HG02884 (cell line): ENCODE measurements at regions not wholly inside any gene's neighbourhood (a gene's known extent, or its start where the extent isn't known, plus 50 kb on each side); places are given as distances from the start of the nearest gene placed in this dataset.

Experiments used
- ATAC-seq: cut with Tn5 transposase; IDR thresholded peaks from one replicate; pipeline ENCODE4 v1.9.1; 2021; ENCODE audit warnings: mild to moderate bottlenecking, moderate library complexity; ENCODE audit not compliant: unreplicated experiment

DNA sequence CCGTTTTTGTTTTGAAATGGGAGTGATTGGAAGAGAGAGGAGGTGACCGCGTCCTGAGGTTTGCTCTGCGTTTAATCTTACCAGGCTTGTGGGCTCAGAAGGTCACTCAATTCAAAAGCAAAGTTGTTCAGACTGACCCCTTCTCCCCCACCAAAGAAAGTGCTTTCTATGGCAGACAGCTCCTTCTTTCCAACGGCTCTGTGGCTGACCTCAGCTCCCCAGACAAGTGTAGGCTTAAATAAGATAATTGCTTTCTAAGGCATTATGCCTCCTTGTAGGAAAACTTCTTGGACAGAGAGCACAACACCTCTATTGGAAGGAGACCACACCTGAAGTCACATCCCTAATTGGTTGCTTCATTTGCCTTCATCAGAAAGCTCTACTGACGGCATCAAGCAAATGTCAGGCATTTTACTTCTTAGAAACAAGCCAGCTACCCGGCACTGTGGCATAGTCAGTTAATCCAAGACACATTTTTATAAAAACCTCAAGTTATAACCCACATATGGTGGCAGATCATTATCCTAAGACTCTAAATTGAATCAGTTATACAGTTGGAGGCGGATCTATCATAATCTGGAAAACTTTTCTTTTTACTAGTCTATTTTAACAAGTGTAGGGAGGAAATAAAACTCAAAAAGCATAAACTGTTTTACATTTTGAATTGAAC is 94.9 kb downstream of the TMEM174 start:
- no peak for ATAC-seq

DNA sequence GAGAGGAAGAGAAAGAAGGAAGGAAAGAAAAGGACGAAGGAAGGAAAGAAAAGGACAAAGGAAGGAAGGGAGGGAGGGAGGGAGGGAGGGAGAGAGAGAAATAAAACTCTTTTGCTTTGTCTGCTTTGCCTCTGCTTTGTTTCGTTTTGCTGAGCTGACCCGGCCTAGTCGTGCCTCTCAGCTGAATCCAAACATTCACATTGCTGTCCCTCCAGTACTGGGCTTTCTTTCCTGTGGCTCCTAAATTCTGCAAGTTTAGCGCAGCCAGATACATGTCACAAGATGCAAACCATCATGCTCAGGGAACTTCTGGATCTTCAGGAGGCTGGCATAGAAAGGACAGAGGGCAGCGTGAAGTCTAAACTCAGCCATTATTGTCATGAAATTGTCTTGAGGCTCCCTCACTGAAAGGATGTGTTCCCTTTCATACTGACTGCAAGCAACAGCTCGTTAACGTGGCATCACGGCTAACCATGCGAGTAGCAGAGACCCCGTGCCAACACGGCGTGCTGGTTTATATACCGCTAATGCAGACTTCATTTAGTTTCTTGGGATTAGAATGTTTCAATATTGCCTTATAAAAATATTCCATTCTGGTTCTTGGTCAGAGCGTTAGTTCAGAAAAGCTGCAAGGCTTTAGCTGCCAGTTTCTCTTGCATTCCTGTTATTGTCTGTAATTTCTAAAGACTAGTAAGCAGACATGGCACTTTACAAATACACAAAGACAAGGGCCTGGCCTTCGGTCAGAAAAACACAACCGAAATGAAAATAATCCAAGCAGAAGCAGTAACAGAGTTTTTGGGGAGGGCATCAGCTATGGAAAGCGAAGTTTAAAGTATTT is 94.2 kb downstream of the TMEM174 start:
- ATAC-seq = no peak

DNA sequence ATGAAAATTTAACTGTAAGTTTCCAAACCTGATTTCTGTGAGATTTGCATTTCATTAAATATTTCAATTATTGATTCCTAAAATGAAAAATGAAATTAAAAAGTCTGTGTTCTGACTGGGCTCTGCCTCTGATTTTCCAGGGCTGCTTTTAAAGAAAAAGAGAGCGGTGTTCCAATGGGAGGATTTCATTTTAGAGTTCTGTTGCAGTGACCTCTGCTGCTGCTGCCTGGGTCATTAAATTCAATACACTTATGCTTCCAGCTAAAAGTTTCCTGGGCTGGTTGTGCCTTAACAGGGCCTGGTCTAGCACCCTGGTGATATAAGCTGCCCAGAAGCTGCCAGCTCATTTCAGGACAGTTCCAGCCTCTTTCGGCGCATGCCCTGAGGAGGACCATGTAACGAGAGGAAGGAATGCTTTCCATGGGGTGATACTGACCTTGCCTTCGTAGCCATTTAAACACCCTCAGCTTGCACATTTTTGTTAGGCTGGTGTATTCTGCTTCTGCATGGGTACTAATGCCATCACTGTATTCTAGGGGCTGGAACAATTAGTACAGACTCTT is 93.3 kb downstream of the TMEM174 start:
- no peak for ATAC-seq

DNA sequence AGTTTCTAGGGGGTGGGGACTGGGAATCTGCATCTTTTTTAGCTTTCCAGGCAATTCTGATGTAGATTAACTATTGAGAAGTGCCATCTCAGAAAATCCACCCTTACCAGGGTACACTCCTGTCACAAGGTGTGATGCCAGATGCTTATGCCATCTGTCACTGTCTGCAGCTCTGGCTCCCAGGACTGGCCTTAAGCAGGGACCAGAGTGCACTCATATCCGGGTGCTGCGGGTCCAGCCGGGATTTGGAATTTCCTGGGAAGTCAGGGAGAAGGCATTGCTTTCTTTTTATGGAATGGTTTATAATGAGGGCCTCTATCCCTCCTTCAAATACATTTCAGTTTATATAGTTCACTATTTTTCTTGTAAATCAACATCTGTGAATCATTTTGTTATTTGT is 92.6 kb downstream of the TMEM174 start:
- no peak for ATAC-seq

DNA sequence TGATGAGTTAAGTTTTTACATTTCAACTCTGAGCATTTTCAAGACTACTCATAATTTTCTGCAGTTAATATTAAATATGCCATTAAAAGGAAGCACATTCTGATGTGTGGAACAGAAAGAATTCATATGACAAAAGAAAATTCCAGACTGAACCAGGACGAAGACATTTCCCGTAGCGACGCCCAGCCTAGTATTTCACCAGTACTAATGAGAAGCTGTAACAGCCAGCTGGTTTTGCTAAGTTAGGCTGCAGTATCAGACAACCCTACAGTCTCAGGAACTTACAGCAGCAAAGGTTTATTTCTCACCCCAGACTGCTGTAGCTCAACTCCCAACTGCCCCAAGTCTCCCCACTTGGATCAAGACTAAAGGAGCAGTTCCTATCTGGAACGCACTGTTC is 91.6 kb downstream of the TMEM174 start:
- no peak for ATAC-seq

DNA sequence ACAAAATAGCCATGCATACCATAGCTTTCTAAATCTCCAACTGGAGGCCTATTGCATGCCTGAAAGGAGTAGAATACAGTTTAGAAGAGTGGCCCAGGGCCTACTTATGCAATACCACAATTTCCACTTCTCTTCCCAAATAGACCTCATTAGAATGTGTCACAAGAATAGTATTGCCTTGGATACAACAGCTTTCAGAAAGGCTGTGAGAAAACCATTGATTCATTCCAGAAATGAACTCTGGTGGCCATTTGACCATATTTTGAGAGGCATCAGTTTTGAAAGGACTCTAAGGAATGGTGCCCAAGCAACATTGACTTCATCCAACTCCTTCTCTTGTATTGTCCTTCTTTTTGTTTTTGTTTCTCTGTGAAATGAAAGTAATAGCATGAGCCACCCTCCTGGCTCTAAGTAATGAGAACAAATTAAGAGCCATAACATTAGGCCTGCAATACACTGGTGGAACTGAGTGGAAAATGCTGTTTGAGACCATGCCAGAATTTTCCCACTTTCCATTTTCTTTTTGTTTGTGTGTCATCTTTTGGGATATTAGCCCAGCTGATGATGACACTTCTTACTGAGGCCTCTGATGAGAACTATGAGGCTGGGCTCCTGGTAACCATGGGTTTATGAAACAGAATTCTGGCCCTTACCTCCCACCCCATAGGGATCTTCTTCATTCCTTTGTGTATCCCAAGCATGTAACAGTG is 90.2 kb downstream of the TMEM174 start:
- ATAC-seq = no peak

DNA sequence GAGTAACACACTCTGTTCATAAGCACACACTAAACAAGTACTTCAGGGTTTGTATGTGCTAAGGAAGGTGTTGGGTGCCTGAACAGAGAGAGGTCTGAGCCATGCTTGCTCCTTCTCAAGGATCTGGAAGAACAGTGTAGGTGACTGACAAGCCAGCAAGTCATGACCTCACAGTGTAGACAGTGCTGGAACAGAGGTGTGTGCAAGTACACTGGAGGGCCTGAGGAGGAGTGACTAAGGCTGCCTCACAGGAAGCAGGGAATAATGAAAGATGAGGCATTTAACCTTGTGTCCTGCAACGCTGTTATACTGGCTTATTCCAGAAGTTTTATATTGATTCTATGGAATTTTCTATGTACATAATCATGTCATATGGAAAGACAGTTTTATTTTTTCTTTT is 83.9 kb downstream of the TMEM174 start:
- ATAC-seq = no peak

DNA sequence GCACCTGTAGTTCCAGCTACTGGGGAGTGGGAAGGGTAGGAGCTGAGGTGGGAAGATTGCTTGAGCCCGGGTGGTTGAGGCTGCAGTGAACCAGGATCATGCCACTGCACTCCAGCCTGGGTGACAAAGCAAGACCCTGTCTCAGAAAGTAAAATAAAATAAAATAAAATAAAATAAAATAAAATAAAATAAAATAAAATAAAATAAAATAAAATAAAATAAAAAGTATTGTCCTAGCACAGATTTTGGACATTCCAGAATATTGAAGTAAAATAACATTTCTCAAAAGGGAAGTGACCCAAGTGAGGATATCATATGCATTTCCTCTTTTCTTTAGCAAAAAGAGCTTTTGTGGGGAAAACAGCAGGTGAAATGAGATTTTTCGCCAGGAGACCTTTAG is 83.5 kb downstream of the TMEM174 start:
- no peak for ATAC-seq

DNA sequence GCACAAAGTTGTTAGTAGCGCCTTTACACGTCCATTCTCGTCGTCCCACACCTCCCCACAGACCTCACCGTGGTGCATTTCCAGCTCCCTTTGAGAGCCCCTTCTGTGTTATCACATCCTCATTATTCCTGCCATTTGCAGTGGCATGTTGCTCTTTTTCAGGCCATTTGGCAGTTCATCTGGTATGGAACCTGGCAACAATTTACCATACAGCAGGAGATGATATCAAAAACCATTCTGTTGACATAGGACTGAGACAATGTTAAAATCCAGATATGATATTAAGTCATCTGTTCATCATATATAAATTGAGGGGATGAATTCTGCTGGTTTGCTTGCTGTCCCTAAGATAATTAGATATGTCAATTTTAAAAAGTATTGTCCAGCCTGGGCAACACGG is 83.0 kb downstream of the TMEM174 start:
- ATAC-seq = no peak

DNA sequence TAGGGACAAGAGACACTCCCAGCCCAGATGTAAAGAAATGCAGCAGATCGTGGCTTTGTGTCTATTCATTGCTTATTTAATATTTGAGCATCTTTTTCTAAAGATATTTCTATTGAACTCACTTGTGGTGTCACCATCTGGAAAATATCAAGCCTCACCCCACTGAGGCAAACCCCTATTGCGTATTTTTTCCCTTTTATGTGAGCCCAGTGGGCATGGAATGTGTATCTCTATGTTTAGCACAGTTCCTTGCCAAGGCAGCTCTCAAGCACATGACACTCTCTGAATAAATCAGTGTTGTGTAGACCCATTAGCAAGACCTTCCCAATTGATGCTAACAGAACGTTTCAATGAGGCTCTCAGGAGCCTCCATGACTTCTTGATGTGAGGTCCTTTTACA is 81.6 kb downstream of the TMEM174 start:
- ATAC-seq = no peak

DNA sequence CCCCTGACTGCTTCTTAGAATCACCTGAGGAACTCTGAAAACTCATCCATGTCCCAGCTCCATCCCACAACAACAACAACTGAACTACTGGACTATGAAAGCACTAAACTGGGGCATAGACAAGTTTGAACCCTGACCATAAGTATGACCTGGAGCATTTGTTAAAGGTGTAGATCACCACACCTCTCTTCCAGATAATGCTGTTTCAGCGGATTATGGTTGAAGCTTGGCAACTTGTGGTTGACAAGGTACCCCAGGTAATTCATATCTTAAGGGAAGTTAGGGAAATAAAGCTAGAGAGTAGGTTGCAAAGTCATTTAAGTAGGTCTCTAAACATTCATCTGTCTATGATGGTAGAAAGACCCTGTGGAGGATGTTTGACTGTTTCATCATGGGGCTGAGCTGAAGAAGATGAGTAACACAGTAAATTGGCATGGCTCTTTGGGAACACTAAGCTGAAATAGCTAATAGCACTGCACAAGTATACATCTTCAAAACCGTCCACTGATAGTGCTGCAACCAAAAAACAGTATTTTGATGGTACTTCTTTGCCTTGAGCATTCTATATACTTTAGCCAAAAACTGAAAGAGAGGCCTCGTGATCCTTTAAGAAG is 80.2 kb downstream of the TMEM174 start:
- no peak for ATAC-seq

DNA sequence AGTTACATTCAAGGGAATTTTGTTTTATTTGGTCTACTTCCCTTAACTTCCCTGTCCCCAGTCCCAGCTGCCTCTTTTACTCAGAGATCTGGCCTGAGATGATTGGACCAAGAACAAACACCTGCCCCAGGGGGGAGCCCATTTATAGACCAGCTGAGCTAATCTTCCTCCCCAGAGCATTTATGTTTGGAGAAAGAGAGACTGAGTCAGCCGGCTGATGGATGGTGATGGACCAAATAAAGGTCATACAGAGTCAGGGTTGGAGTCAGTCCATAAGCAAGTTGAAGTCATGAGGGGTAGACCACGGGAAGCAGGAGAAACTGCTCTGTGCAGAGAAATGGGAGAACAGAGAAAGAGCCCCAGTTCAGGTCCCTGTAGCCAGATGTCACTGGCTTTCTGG is 77.7 kb downstream of the TMEM174 start:
- no peak for ATAC-seq

DNA sequence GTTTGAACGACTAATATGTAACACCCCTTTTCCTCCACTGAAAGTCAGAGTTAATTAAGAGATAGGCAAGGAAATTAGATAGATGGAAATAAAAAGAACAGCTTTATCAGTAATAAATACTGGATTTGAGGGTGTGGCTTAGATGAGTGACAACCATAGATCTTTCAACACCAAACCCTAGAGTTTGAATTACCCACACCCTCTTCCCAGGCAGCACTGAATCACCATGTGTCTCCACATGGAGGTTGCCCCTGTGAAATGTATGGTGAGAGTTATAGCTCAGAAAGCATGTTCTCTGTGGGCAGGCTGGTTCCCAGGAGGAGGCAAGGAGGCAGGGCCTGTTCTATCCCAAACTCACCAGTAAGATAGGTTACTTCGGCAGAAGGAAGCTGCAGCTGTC is 69.7 kb downstream of the TMEM174 start:
- no peak for ATAC-seq

DNA sequence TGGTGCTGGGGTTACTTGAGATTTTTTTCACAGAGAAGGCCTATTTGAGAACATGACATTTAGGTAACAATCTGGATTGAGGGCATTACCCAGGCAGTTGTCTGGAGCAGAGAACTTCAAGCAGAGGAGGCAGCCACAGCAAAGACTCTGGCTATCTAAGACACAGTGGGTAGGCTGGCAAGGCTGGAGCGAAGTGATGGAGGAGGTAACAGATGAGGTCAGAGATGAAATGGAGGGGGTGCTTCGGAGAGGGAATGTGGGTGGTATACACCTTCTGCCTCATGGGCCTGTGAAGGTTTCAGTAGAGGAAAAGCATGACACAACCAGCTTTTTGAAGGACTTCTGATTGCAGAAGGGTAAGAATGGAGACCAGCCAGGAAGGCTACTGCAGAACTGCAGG is 65.9 kb downstream of the TMEM174 start:
- no peak for ATAC-seq

DNA sequence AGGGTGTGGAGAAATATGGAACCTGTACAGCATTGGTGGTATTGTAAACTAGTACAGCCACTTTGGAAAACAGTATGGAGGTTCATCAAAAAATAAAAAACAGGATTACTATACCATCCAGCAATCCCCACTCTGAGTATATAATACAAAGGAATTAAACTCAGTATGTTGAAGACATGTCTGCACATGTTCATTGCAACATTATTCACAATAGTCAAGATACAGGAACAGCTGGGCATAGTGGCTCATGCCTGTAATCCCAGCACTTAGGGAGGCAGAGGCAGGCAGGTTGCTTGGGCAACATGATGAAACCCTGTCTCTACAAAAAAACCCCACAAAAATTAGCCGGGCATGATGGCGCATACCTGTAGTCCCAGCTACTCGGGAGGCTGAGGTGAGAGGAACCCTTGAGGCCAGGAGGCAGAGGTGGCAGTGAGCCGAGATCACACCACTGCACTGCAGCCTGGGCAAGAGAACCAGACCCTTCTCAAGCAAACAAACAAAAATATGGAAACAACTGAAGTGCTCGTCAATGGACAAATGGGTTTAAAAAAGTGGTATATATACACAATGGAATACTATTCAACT is 63.6 kb downstream of the TMEM174 start:
- ATAC-seq = no peak

DNA sequence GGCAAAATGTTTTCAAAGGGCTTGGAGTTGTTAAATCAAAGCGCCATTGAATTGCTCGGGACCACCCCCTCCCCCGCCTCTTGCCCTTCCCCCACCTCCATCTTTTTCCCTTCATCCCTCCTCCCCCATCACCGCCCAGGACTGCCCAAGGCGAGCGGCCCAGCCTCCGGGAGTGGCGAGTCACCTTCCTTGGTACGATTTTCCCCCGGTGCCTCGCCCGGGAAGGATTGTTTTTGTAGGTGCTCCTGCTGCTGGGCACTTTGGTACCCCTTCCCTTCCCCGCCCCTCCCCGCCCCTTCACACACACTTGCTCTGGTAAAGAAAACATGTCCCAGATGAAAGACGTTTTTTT is 61.2 kb downstream of the TMEM174 start:
- ATAC-seq = no peak

DNA sequence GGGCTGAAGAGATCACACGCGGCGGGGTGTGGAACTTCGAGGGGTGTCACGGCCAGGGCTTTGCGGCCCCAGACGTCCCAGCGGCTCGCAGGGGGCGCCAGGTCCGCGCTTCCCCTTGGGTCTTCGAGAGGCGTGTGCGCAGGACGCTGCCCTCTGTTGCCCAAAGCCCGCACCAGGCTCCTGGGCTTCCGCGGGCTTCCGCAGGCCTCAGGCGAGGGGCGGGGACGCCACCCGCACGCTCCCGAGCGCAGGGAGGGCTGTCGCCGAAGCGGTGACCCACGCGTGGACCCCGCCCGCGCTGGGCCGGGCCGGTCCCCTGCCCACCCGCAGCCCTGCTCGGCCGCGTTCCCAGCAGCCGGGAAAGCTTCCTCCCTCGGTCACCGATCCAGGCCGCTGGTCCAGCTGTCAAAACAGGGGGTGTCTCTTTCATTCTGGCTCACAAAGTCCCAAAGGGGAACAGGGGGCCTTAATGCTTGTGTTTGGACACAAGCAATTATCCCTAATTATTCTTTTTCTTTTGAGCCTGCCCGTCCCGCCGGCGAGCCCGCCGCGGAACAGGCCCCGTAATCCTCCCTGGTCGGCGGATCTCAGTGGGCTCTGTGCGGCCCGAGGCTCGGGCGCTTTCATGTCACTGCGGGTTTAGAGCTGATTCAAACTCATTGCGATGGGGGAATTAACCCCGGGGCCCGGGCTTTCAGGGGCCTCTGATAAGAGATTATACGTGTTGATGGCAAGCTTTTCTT is 60.6 kb downstream of the TMEM174 start:
- no peak for ATAC-seq

DNA sequence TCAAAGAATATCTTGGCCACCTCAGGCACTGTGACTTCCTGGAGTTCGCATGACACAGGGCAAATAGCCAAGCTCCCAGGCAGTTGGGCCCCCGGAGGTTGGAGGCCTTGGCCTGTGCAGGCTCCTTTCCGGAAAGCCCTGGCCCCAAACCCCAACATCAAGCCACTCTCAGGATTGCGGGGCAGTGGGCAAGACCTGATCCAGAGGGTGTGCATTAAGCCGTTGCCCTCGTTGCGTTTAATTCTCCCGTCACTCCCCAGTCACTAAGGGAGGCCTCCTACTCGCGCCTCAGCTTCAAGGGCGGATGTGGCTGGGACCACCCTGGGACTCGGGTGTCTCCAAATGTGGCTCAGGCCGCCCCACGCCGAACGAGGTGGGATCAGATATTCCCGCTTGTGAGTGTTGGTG is 60.1 kb downstream of the TMEM174 start:
- no peak for ATAC-seq

DNA sequence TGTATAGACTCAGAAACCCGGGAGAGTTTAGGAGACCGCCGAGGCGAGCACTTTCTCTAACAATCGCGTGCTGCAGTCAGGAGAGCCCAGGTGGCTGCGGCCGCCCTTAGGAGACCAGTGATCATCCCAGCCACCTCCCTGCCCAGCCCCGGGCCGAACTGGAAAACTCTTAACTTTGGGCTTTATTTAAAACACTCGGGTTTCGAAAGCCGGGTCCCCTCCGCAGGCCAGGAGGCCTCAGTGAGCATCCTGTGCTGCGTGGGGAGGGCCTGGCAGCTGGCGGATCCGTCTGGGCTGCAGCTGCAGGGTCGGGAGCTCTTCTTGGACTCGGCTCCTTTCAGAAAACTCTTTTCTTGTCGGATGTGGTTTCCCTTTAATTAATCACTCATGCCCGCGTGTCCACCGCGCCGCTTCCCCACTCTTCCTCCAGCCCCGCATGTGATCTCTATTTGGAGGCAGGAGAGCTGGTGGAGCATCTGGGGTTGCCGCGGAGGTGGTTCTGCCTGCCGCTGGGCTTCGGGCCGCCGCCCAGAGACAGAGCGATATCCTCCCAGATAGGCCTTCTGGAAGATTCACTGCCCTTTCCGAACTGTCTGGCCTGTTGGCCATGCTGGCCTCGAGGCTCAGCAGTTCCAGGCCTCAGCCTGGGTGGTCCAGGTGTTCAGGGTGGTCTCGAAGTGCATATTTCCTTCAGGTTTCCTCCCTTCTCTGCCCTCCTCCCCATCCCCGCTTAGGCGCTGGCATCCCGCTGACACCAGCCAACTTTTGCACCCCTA is 59.5 kb downstream of the TMEM174 start:
- ATAC-seq = no peak
